Neural progenitor cell (in vitro differentiated cells): ENCODE measurements at regions not wholly inside any gene's neighbourhood (a gene's known extent, or its start where the extent isn't known, plus 50 kb on each side); places are given as distances from the start of the nearest gene placed in this dataset.

Source experiments
- CTCF ChIP-seq: fragments of 200-600 bp; sonication (generic); IDR thresholded peaks from 2 replicates; pipeline ENCODE4 v1.5.1; 2017; ENCODE audit warnings: antibody characterized with exemption, mild to moderate bottlenecking
- EZH2 ChIP-seq: fragments of 200-600 bp; sonication (generic); IDR thresholded peaks from 2 replicates; pipeline ENCODE4 v1.6.1; 2017; ENCODE audit warnings: antibody characterized with exemption, mild to moderate bottlenecking, moderate library complexity
- EZH2phosphoT487 ChIP-seq: fragments of 200-600 bp; sonication (generic); IDR thresholded peaks from 2 replicates; pipeline ENCODE4 v1.6.1; 2017; ENCODE audit warnings: antibody characterized with exemption

DNA sequence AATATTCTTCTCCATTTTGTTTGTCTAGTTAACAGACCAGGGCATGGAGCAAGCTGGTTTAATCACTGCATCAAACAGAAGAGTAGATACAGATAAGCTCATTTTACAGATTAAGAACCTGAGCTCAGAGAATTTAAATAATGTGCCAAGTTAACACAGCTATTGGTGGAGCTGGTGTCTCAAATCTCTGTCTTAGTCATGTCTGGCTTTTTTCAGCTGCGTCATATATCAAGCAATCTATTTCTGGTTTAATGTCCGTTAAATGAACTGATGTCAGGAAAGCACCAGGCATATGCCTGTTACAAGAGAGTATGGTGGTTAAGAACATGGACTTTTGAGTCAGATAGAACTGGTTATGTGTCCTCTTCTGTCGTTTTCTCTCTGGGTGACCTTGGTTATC is 79.8 kb upstream of the ADGRA3 start:
- TF ChIP-seq EZH2 = no peak
- TF ChIP-seq EZH2phosphoT487 = no peak
- TF ChIP-seq CTCF = no peak
